Neural cell (in vitro differentiated cells): ENCODE measurements at regions not wholly inside any gene's neighbourhood (a gene's known extent, or its start where the extent isn't known, plus 50 kb on each side); places are given as distances from the start of the nearest gene placed in this dataset.

ENCODE experiments used
- H2AFZ ChIP-seq: fragments of 200-600, 300-800 bp; sonication (generic), shearing (Covaris generic); 2 replicates; pipeline ENCODE4 v1.6.0; 2014; ENCODE audit warnings: low read depth, mild to moderate bottlenecking, antibody characterized with exemption, low read length, moderate library complexity
- H3F3A ChIP-seq: fragments of 200-600 bp; shearing (Covaris generic); 2 replicates; pipeline ENCODE4 v1.6.1; 2016; ENCODE audit warnings: mild to moderate bottlenecking, moderate library complexity, mixed read lengths, antibody characterized with exemption, low read length; ENCODE audit not compliant: insufficient read depth, poor library complexity, severe bottlenecking
- H3K27ac ChIP-seq: fragments of 200-600, 300-800 bp; sonication (generic), shearing (Covaris generic); 2 replicates; pipeline ENCODE4 v1.5.1; 2014; ENCODE audit warnings: mild to moderate bottlenecking, low read length, moderate library complexity
- H3K27me3 ChIP-seq: fragments of 300-800, 200-600 bp; sonication (generic), shearing (Covaris generic); 2 replicates; pipeline ENCODE4 v1.6.0; 2014; ENCODE audit warnings: mild to moderate bottlenecking, low read depth, low read length, moderate library complexity; ENCODE audit not compliant: insufficient read depth
- H3K36me3 ChIP-seq: fragments of 300-800, 200-600 bp; sonication (generic), shearing (Covaris generic); 2 replicates; pipeline ENCODE4 v1.5.1; 2014; ENCODE audit warnings: mild to moderate bottlenecking, antibody characterized with exemption, low read length, moderate library complexity; ENCODE audit not compliant: insufficient read depth
- H3K4me2 ChIP-seq: fragments of 300-800, 200-600 bp; sonication (generic), shearing (Covaris generic); 2 replicates; pipeline ENCODE4 v1.6.0; 2014; ENCODE audit warnings: mild to moderate bottlenecking, low read length
- H3K4me3 ChIP-seq: fragments of 300-800, 200-600 bp; sonication (generic), shearing (Covaris generic); 2 replicates; pipeline ENCODE4 v1.5.1; 2014; ENCODE audit warnings: mild to moderate bottlenecking, low read length, moderate library complexity
- H3K79me2 ChIP-seq: fragments of 200-600 bp; shearing (Covaris generic); replicated peaks from 2 replicates; pipeline ENCODE4 v1.6.0; 2014; ENCODE audit warnings: mild to moderate bottlenecking, low read length, moderate library complexity; ENCODE audit not compliant: insufficient read depth
- H3K9ac ChIP-seq: fragments of 300-800, 200-600 bp; sonication (generic), shearing (Covaris generic); 2 replicates; pipeline ENCODE4 v1.6.1; 2016; ENCODE audit warnings: mild to moderate bottlenecking, low read length, mixed read lengths
- H3K9me2 ChIP-seq: fragments of 200-600 bp; shearing (Covaris generic); 2 replicates; pipeline ENCODE4 v1.6.1; 2016; ENCODE audit warnings: mild to moderate bottlenecking, low read length, mixed read lengths; ENCODE audit not compliant: insufficient read depth
- H3K9me3 ChIP-seq: fragments of 200-600, 300-800 bp; sonication (generic), shearing (Covaris generic); 2 replicates; pipeline ENCODE4 v1.6.1; 2016; ENCODE audit warnings: mild to moderate bottlenecking, mixed run types, low read length, moderate library complexity, mixed read lengths
- H4K20me1 ChIP-seq: fragments of 200-600 bp; shearing (Covaris generic); 2 replicates; pipeline ENCODE4 v1.6.1; 2016; ENCODE audit warnings: mild to moderate bottlenecking, mixed run types; ENCODE audit not compliant: insufficient read depth
- EZH2 ChIP-seq: fragments of 200-600, 300-800 bp; shearing (Covaris generic), sonication (generic); IDR thresholded peaks from 2 replicates; pipeline ENCODE4 v1.6.1; 2014; ENCODE audit warnings: antibody characterized with exemption, low read length, borderline replicate concordance, mild to moderate bottlenecking; ENCODE audit not compliant: insufficient read depth, poor library complexity, severe bottlenecking
- MXI1 ChIP-seq: fragments of 450-650 bp; conservative IDR thresholded peaks from 2 replicates; pipeline ENCODE4 v1.6.1; 2014; ENCODE audit warnings: antibody characterized with exemption, mild to moderate bottlenecking; ENCODE audit not compliant: poor library complexity, severe bottlenecking
- POLR2AphosphoS5 ChIP-seq: IDR thresholded peaks from 2 replicates; pipeline ENCODE4 v1.6.1; 2012
- RAD21 ChIP-seq: fragments of 450-650 bp; conservative IDR thresholded peaks from 2 replicates; pipeline ENCODE4 v1.6.1; 2014; ENCODE audit warnings: antibody characterized with exemption, mild to moderate bottlenecking, moderate library complexity
- SMC3 ChIP-seq: fragments of 450-650 bp; conservative IDR thresholded peaks from 2 replicates; pipeline ENCODE4 v1.6.1; 2014; ENCODE audit warnings: antibody characterized with exemption, mild to moderate bottlenecking, moderate library complexity; ENCODE audit not compliant: poor library complexity
- TAF1 ChIP-seq: IDR thresholded peaks from 2 replicates; pipeline ENCODE4 v1.6.1; 2012; ENCODE audit warnings: low read depth
- TF ChIP-seq, protein P1 (sequence below): fragments of 450-650 bp; IDR thresholded peaks from 2 replicates; pipeline ENCODE4 v1.5.1; 2014; ENCODE audit warnings: antibody characterized with exemption, mild to moderate bottlenecking, moderate library complexity; ENCODE audit not compliant: poor library complexity, severe bottlenecking
- TF ChIP-seq, protein P2 (sequence below): IDR thresholded peaks from 2 replicates; pipeline ENCODE4 v1.6.1; 2012; ENCODE audit warnings: borderline replicate concordance

DNA sequence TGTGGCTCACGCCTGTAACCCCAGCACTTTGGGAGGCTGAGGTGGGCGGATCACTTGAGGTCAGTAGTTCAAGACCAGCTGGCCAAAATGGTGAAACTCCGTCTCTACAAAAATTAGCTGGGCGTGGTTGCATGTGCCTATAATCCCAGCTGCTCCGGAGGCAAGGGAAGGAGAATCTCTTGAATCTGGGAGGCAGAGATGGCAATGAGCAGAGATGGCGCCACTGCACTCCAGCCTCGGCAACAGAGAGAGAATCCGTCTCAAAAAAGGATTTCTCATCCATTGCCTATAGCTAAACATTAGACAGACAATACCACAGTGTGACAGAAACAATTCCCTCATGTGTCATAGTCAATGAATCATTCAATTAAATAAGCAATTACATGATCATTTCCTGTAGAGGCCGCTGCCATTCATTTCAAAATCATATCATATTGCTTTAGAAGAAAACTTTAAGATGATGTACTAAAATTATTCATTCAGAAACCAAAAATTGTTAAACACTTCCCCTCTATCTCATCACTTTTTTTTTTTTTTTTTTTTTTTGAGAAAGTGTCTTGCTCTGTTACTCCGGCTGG lies 69.5 kb upstream of the TGIF1 start:
- Histone ChIP-seq H3K4me2 (no peak overlapping the region), H3K9me3 (no peaks in the 10 kb centered on the region), H3K27me3 (no peaks in the 10 kb centered on the region), H3K9me2 (no peaks in the 10 kb centered on the region), H3K27ac (no peak overlapping the region), H3K4me3 (no peak overlapping the region), H2AFZ (no peak overlapping the region), H3F3A (no peaks in the 10 kb centered on the region), H3K36me3 (no peaks in the 10 kb centered on the region), H4K20me1 (no peaks in the 10 kb centered on the region), H3K79me2 (no peaks in the 10 kb centered on the region), H3K9ac (no peak overlapping the region)
- TF ChIP-seq, protein P1, sequence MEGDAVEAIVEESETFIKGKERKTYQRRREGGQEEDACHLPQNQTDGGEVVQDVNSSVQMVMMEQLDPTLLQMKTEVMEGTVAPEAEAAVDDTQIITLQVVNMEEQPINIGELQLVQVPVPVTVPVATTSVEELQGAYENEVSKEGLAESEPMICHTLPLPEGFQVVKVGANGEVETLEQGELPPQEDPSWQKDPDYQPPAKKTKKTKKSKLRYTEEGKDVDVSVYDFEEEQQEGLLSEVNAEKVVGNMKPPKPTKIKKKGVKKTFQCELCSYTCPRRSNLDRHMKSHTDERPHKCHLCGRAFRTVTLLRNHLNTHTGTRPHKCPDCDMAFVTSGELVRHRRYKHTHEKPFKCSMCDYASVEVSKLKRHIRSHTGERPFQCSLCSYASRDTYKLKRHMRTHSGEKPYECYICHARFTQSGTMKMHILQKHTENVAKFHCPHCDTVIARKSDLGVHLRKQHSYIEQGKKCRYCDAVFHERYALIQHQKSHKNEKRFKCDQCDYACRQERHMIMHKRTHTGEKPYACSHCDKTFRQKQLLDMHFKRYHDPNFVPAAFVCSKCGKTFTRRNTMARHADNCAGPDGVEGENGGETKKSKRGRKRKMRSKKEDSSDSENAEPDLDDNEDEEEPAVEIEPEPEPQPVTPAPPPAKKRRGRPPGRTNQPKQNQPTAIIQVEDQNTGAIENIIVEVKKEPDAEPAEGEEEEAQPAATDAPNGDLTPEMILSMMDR: no peak
- no peak for TF ChIP-seq POLR2AphosphoS5
- TF ChIP-seq EZH2: no peak
- TF ChIP-seq SMC3: no peak

DNA sequence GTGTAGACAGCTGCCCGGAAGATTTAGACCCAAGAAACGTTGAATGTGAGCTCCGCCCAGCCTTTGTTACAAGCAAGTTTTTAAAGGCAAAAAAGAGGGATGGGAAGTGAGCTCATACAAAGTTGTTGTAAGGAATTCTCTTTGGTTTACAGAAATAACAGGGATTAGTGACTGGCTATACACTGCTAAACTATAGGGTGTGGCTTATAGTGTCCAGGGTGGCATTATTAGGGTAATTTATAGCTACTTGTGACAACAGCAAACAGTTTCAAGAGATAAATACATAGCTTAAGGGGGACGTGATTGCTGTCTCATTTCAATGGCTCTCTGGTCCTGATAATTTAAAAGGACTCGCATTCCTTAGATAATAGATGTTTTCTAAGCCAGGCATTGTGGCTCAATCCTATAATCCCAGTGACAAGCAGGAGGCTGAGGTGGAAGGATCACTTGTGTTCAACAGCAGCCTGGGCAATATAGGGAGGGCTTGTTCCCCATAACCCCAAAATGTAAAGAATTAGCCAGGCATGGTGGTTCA lies 66.5 kb upstream of the TGIF1 start:
- Histone ChIP-seq H3K9ac (no peak overlapping the region), H3K79me2 (no peaks in the 10 kb centered on the region), H2AFZ (no peak overlapping the region), H3F3A (no peaks in the 10 kb centered on the region), H3K9me3 (no peaks in the 10 kb centered on the region), H3K4me2 (no peak overlapping the region), H4K20me1 (no peaks in the 10 kb centered on the region), H3K36me3 (no peaks in the 10 kb centered on the region), H3K27ac (no peak overlapping the region), H3K9me2 (no peaks in the 10 kb centered on the region), H3K4me3 (no peak overlapping the region), H3K27me3 (no peaks in the 10 kb centered on the region)
- no peak for TF ChIP-seq EZH2
- TF ChIP-seq POLR2AphosphoS5: no peak
- TF ChIP-seq, protein P2, sequence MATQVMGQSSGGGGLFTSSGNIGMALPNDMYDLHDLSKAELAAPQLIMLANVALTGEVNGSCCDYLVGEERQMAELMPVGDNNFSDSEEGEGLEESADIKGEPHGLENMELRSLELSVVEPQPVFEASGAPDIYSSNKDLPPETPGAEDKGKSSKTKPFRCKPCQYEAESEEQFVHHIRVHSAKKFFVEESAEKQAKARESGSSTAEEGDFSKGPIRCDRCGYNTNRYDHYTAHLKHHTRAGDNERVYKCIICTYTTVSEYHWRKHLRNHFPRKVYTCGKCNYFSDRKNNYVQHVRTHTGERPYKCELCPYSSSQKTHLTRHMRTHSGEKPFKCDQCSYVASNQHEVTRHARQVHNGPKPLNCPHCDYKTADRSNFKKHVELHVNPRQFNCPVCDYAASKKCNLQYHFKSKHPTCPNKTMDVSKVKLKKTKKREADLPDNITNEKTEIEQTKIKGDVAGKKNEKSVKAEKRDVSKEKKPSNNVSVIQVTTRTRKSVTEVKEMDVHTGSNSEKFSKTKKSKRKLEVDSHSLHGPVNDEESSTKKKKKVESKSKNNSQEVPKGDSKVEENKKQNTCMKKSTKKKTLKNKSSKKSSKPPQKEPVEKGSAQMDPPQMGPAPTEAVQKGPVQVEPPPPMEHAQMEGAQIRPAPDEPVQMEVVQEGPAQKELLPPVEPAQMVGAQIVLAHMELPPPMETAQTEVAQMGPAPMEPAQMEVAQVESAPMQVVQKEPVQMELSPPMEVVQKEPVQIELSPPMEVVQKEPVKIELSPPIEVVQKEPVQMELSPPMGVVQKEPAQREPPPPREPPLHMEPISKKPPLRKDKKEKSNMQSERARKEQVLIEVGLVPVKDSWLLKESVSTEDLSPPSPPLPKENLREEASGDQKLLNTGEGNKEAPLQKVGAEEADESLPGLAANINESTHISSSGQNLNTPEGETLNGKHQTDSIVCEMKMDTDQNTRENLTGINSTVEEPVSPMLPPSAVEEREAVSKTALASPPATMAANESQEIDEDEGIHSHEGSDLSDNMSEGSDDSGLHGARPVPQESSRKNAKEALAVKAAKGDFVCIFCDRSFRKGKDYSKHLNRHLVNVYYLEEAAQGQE: no peak

DNA sequence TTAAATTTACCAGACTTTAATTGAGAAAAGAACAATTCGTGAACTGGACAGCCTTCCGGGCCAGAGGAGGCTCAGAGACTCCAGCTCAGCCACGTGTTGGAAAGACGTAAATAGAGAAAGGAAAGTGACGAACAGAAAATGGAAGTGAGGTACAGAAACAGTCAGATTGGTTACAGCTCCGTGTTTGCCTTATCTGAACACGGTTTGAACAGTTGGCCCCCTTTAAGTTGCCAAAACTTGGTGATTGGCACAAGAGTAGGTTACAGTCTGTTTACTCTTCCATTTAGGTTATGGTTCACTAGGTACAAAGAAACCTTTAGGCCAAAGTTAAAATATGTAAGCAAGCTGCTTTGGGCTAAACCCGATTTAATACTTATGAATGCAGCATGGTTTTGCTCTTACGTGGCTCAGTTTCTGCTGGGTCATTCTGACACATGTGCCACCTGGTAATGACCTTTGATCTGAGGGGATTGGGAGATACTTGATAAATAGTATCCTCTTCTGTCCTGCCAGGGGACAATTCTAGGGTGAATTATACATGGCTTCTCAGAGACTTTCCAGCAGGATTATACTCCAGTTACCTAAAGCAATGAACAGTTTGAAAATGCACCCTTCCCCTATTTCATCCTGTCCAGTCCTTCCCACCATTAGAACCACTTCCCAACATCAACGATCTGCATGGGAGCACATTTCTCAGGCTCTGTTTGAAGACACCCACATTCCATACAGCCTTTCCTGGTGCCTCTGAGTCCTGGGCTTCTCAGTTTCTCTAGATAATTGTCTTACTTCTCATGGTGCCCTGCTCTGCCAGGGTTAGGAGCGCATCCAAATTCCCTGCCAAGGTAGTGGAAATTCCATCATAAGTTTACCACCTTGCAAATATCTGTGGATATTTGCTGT lies 65.1 kb upstream of the TGIF1 start:
- no peaks in the 10 kb centered on the region for H3K27me3 ChIP-seq
- H3K4me3 ChIP-seq: no peak overlapping the region
- no peak overlapping the region for H3K27ac ChIP-seq
- no peak for TF ChIP-seq POLR2AphosphoS5
- TF ChIP-seq, protein P1: no peak
- no peak for TF ChIP-seq EZH2
- TF ChIP-seq MXI1: no peak
- no peak for TF ChIP-seq RAD21
- TF ChIP-seq TAF1: no peak
- TF ChIP-seq, protein P2: no peak
- H3K79me2 ChIP-seq: no peaks in the 10 kb centered on the region
- no peaks in the 10 kb centered on the region for H4K20me1 ChIP-seq
- H3F3A ChIP-seq: no peaks in the 10 kb centered on the region
- no peak overlapping the region for H2AFZ ChIP-seq
- no peak overlapping the region for H3K9ac ChIP-seq
- H3K9me2 ChIP-seq: no peaks in the 10 kb centered on the region
- no peaks in the 10 kb centered on the region for H3K9me3 ChIP-seq
- no peaks in the 10 kb centered on the region for H3K36me3 ChIP-seq
- no peak overlapping the region for H3K4me2 ChIP-seq
